ENCODE measurements at regions not wholly inside any gene's neighbourhood (a gene's known extent, or its start where the extent isn't known, plus 50 kb on each side); places are given as distances from the start of the nearest gene placed in this dataset.
A peak's percentile ranks its signal among the peaks of the same experiment; 100 is the strongest.

GRCh38 chr5:174418809-174419539, 305.4 kb upstream of the MSX2 start:
- no peaks in the 10 kb centered on the region for H3K27me3 ChIP-seq

GRCh38 chr5:174419540-174420132, 304.7 kb upstream of the MSX2 start:
- no peaks in the 10 kb centered on the region for H3K27me3 ChIP-seq
- no peak overlapping the region for H3K4me3 ChIP-seq
- peak; percentile 87 for TF ChIP-seq CTCF (IDR thresholded peaks at IDR 0.05)

More at GRCh38 chr5:174418809-174419539, 305.4 kb upstream of the MSX2 start:
- Histone ChIP-seq H3K4me3 (no peak overlapping the region), H3K27ac (no peak overlapping the region), H3K9me3 (no peaks in the 10 kb centered on the region), H3K9ac (ENCODE audit: low read depth in 2 of 2, low read length in 2 of 2) (no peak overlapping the region), H3K4me1 (no peaks in the 10 kb centered on the region), H3K36me3 (no peaks in the 10 kb centered on the region)
- TF ChIP-seq CTCF (IDR thresholded peaks at IDR 0.05): no peak
- no peak for DNase-seq
- intact Hi-C loops (cut with DNase I): loop anchor here (1.0 kb wide), 1 partner anchor 375 kb away; no protein-coding TSS in a partner anchor

GRCh38 chr5:174420651-174421407, 303.6 kb upstream of the MSX2 start:
- Histone ChIP-seq H3K9ac (ENCODE audit: low read depth in 2 of 2, low read length in 2 of 2) (no peak overlapping the region), H3K27ac (no peak overlapping the region), H3K9me3 (no peaks in the 10 kb centered on the region), H3K4me3 (no peak overlapping the region), H3K4me1 (no peaks in the 10 kb centered on the region), H3K27me3 (no peaks in the 10 kb centered on the region), H3K36me3 (no peaks in the 10 kb centered on the region)
- intact Hi-C loops (cut with DNase I): loop anchor here (5.0 to 10.0 kb wide), 2 partner anchors 316 to 514 kb away; no protein-coding TSS in a partner anchor
- no peak for TF ChIP-seq CTCF (IDR thresholded peaks at IDR 0.05)
- DNase-seq: no peak

More at GRCh38 chr5:174419540-174420132, 304.7 kb upstream of the MSX2 start:
- no peaks in the 10 kb centered on the region for H3K4me1 ChIP-seq
- H3K27ac ChIP-seq: no peak overlapping the region
- no peak overlapping the region for H3K9ac ChIP-seq (ENCODE audit: low read depth in 2 of 2, low read length in 2 of 2)
- H3K36me3 ChIP-seq: no peaks in the 10 kb centered on the region
- intact Hi-C loops (cut with DNase I): loop anchor here (1.0 to 10.0 kb wide), 3 partner anchors 318 to 515 kb away; no protein-coding TSS in a partner anchor
- H3K9me3 ChIP-seq: no peaks in the 10 kb centered on the region
- DNase-seq: peak; percentile 85

- Histone ChIP-seq H3K27ac (no peak overlapping the region), H3K36me3 (no peaks in the 10 kb centered on the region), H3K4me3 (no peak overlapping the region), H3K9me3 (no peaks in the 10 kb centered on the region), H3K9ac (ENCODE audit: low read depth in 2 of 2, low read length in 2 of 2) (no peak overlapping the region), H3K4me1 (no peaks in the 10 kb centered on the region), H3K27me3 (no peaks in the 10 kb centered on the region)
- DNase-seq: no peak
- intact Hi-C loops (cut with DNase I): loop anchor here (5.0 to 10.0 kb wide), 2 partner anchors 316 to 513 kb away; no protein-coding TSS in a partner anchor
- TF ChIP-seq CTCF (IDR thresholded peaks at IDR 0.05): no peak
These were observed 303.0 kb upstream of the MSX2 start for GRCh38 chr5:174421408-174421805.

- Histone ChIP-seq H3K9ac (ENCODE audit: low read depth in 2 of 2, low read length in 2 of 2) (no peak overlapping the region), H3K27ac (no peak overlapping the region), H3K27me3 (no peaks in the 10 kb centered on the region), H3K9me3 (no peaks in the 10 kb centered on the region), H3K4me1 (no peaks in the 10 kb centered on the region), H3K4me3 (no peak overlapping the region), H3K36me3 (no peaks in the 10 kb centered on the region)
- no peak for DNase-seq
- intact Hi-C loops (cut with DNase I): loop anchor here (5.0 to 10.0 kb wide), 2 partner anchors 314 to 511 kb away; no protein-coding TSS in a partner anchor
- no peak for TF ChIP-seq CTCF (IDR thresholded peaks at IDR 0.05)
These were observed 300.8 kb upstream of the MSX2 start for GRCh38 chr5:174423558-174423957.
